MM.1S (cell line): ENCODE measurements at regions not wholly inside any gene's neighbourhood (a gene's known extent, or its start where the extent isn't known, plus 50 kb on each side); places are given as distances from the start of the nearest gene placed in this dataset.

ENCODE experiments used
- DNase-seq: peaks from one replicate; pipeline ENCODE4 v3.0.0-alpha.2; 2015
- H2AFZ ChIP-seq: fragments of 300-600 bp; sonication (generic); 2 replicates; pipeline ENCODE4 v1.6.0; 2016; ENCODE audit warnings: antibody characterized with exemption, low read length
- H3F3A ChIP-seq: fragments of 300-600 bp; sonication (generic); 2 replicates; pipeline ENCODE4 v1.6.1; 2016; ENCODE audit warnings: mild to moderate bottlenecking, antibody characterized with exemption, low read length, moderate library complexity, mixed read lengths; ENCODE audit not compliant: insufficient read depth
- H3K27ac ChIP-seq: fragments of 300-600 bp; sonication (generic); 2 replicates; pipeline ENCODE4 v1.5.1; 2016; ENCODE audit warnings: mild to moderate bottlenecking, low read length
- H3K27me3 ChIP-seq: fragments of 300-600 bp; sonication (generic); replicated peaks from 2 replicates; pipeline ENCODE4 v1.6.0; 2016; ENCODE audit warnings: low read length; ENCODE audit not compliant: insufficient read depth
- H3K36me3 ChIP-seq: fragments of 300-600 bp; sonication (generic); replicated peaks from 2 replicates; pipeline ENCODE4 v1.6.1; 2016; ENCODE audit warnings: mild to moderate bottlenecking, low read length, mixed read lengths; ENCODE audit not compliant: insufficient read depth
- H3K4me1 ChIP-seq: fragments of 300-600 bp; sonication (generic); 2 replicates; pipeline ENCODE4 v1.6.1; 2016; ENCODE audit warnings: low read length, mixed read lengths
- H3K4me2 ChIP-seq: fragments of 300-600 bp; sonication (generic); 2 replicates; pipeline ENCODE4 v1.6.0; 2016; ENCODE audit warnings: low read depth, low read length
- H3K4me3 ChIP-seq: fragments of 300-600 bp; sonication (generic); 2 replicates; pipeline ENCODE4 v1.5.1; 2016; ENCODE audit warnings: low read length, mixed read lengths
- H3K79me2 ChIP-seq: fragments of 300-600 bp; sonication (generic); 2 replicates; pipeline ENCODE4 v1.6.1; 2016; ENCODE audit warnings: mixed run types, low read length, mixed read lengths
- H3K9ac ChIP-seq: fragments of 300-600 bp; sonication (generic); 2 replicates; pipeline ENCODE4 v1.6.1; 2016; ENCODE audit warnings: low read length, mixed read lengths
- H3K9me2 ChIP-seq: fragments of 300-600 bp; sonication (generic); replicated peaks from 2 replicates; pipeline ENCODE4 v1.6.1; 2016; ENCODE audit warnings: mild to moderate bottlenecking, low read length, mixed read lengths; ENCODE audit not compliant: insufficient read depth
- H3K9me3 ChIP-seq: fragments of 300-600 bp; sonication (generic); replicated peaks from 2 replicates; pipeline ENCODE4 v1.6.1; 2016; ENCODE audit warnings: mild to moderate bottlenecking, low read length, mixed read lengths; ENCODE audit not compliant: insufficient read depth
- H4K20me1 ChIP-seq: fragments of 300-600 bp; sonication (generic); 2 replicates; pipeline ENCODE4 v1.6.1; 2016; ENCODE audit warnings: mild to moderate bottlenecking, low read length, moderate library complexity, mixed read lengths; ENCODE audit not compliant: insufficient read depth
- EZH2 ChIP-seq: fragments of 300-600 bp; sonication (generic); optimal IDR thresholded peaks from 2 replicates; pipeline ENCODE3; 2017; ENCODE audit warnings: low read depth, mild to moderate bottlenecking, antibody characterized with exemption, low read length, mixed read lengths
- EZH2phosphoT487 ChIP-seq: fragments of 300-600 bp; sonication (generic); IDR thresholded peaks from 2 replicates; pipeline ENCODE4 v1.6.1; 2018; ENCODE audit warnings: antibody characterized with exemption, low read length
- TF ChIP-seq, protein P1 (sequence below): fragments of 300-600 bp; sonication (generic); IDR thresholded peaks from 2 replicates; pipeline ENCODE4 v1.5.1; 2016; ENCODE audit warnings: antibody characterized with exemption, low read length, mixed read lengths

GRCh38 chr13:109678459-109678858, 107.9 kb downstream of the IRS2 start:
- Histone ChIP-seq H3K9me3 (no peaks in the 10 kb centered on the region), H3F3A (no peaks in the 10 kb centered on the region), H3K9me2 (no peaks in the 10 kb centered on the region), H3K27me3 (no peaks in the 10 kb centered on the region), H3K4me1 (no peaks in the 10 kb centered on the region), H3K27ac (no peak overlapping the region), H3K9ac (no peak overlapping the region), H3K4me3 (no peak overlapping the region), H2AFZ (no peak overlapping the region), H3K4me2 (no peak overlapping the region), H3K36me3 (no peaks in the 10 kb centered on the region), H4K20me1 (no peaks in the 10 kb centered on the region), H3K79me2 (no peaks in the 10 kb centered on the region)
- no peak for DNase-seq
- no peak for TF ChIP-seq EZH2
- no peak for TF ChIP-seq EZH2phosphoT487
- TF ChIP-seq, protein P1, sequence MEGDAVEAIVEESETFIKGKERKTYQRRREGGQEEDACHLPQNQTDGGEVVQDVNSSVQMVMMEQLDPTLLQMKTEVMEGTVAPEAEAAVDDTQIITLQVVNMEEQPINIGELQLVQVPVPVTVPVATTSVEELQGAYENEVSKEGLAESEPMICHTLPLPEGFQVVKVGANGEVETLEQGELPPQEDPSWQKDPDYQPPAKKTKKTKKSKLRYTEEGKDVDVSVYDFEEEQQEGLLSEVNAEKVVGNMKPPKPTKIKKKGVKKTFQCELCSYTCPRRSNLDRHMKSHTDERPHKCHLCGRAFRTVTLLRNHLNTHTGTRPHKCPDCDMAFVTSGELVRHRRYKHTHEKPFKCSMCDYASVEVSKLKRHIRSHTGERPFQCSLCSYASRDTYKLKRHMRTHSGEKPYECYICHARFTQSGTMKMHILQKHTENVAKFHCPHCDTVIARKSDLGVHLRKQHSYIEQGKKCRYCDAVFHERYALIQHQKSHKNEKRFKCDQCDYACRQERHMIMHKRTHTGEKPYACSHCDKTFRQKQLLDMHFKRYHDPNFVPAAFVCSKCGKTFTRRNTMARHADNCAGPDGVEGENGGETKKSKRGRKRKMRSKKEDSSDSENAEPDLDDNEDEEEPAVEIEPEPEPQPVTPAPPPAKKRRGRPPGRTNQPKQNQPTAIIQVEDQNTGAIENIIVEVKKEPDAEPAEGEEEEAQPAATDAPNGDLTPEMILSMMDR: no peak

DNA sequence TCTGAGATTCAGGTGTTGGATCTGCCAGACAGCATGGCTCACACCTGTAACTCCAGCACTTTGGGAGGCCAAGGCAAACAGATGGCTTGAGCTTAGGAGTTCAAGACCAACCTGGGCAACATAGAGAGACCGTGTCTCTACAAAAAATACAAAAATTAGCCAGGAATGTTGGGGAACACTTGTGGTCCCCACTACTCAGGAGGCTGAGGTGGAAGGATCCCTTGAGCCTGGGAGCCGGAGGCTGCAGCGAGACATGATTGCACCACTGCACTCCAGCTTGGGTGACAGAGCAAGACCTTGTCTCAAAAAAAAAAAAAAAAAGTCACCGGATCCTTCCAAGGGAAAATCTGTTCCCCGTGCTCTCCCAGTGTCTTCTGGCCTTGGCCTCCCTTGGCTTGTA, 109.2 kb downstream of the IRS2 start:
- no peaks in the 10 kb centered on the region for H3K79me2 ChIP-seq
- no peaks in the 10 kb centered on the region for H3K4me1 ChIP-seq
- no peak overlapping the region for H3K9ac ChIP-seq
- H3K4me3 ChIP-seq: no peak overlapping the region
- no peak overlapping the region for H3K4me2 ChIP-seq
- H3K27me3 ChIP-seq: no peaks in the 10 kb centered on the region
- TF ChIP-seq EZH2 (no peak), EZH2phosphoT487 (no peak)
- TF ChIP-seq, protein P1: no peak
- H3K36me3 ChIP-seq: no peaks in the 10 kb centered on the region
- no peaks in the 10 kb centered on the region for H3F3A ChIP-seq
- no peak for DNase-seq
- no peaks in the 10 kb centered on the region for H3K9me3 ChIP-seq
- no peak overlapping the region for H3K27ac ChIP-seq
- no peaks in the 10 kb centered on the region for H3K9me2 ChIP-seq
- H2AFZ ChIP-seq: no peak overlapping the region
- H4K20me1 ChIP-seq: no peaks in the 10 kb centered on the region

DNA sequence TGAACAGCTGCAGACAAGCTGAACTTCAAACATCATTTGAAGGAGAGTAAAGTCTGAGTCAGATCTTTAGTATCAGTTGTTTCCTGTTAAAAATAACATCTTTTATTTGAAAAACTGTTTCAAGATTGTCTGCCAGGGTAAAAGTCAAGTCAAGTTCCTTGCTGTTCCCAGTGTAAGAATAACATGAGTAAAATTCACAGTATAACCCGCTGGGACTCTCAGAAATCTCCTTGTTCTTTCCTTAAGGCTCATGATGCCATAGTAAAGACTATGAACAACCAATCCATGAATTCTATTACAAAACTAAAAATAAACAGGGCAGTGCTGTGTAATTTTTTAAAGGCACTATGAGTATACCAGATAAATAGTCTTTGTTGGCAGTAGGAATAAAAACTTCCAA, 112.9 kb downstream of the IRS2 start:
- Histone ChIP-seq H4K20me1 (no peaks in the 10 kb centered on the region), H3F3A (no peaks in the 10 kb centered on the region), H2AFZ (no peak overlapping the region), H3K9me3 (no peaks in the 10 kb centered on the region), H3K79me2 (no peaks in the 10 kb centered on the region), H3K4me3 (no peak overlapping the region), H3K9ac (no peak overlapping the region), H3K4me1 (no peaks in the 10 kb centered on the region), H3K27ac (no peak overlapping the region), H3K36me3 (no peaks in the 10 kb centered on the region), H3K9me2 (no peaks in the 10 kb centered on the region), H3K27me3 (no peaks in the 10 kb centered on the region), H3K4me2 (no peak overlapping the region)
- TF ChIP-seq, protein P1: no peak
- TF ChIP-seq EZH2phosphoT487 (no peak), EZH2 (no peak)
- DNase-seq: no peak
